ENCODE measurements at regions not wholly inside any gene's neighbourhood (a gene's known extent, or its start where the extent isn't known, plus 50 kb on each side); places are given as distances from the start of the nearest gene placed in this dataset.
"Not testable (repeated sequence)": the region's sequence is repeated elsewhere in the genome, so short reads cannot be mapped to it uniquely, and the experiment has no call there.

DNA sequence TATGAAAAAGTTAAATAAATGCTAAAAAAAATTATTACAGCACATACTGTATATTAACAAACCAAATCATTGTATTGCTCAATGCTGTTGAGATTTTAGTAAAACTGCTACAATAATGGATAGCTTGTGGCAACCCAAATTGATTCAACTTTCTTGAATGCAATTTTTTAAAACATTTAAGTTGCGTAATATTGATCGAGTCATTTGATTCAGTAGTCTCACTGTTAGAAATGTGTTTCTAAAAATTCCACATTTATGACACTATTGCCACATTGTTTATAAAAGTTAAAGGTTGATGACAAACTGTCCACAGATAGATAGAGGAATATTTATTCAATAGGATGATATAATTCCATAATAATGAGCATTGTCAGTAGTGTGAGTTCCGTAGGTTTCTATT lies 640.7 kb upstream of the CRIM1 start:
- Histone ChIP-seq H3K27ac (no peak overlapping the region), H3K4me3 (no peak overlapping the region)

DNA sequence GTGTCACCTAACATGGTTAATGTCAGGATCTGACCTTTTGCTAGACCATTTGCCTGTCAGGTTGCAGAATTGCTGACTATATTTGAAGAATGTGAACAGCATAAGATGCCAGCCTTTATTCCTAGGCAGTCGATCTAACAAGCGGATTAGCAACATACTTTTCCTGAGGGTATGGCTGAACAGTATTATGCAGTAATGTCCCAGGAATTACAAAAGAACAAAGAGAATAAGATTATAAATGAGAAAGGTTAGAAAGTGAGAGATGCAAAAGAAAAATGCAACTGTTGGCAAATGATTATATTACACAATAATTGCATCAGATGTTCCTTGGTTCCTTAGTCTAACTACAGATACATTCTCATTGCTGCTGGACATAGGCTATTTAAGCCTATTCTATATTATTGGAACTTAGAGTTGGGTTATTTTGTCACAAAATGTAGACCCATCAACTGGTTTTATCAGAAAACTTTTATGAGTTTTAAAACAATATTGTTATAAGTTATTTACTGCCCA lies 647.1 kb upstream of the CRIM1 start:
- no peak overlapping the region for H3K27ac ChIP-seq
- H3K4me3 ChIP-seq = no peak overlapping the region

DNA sequence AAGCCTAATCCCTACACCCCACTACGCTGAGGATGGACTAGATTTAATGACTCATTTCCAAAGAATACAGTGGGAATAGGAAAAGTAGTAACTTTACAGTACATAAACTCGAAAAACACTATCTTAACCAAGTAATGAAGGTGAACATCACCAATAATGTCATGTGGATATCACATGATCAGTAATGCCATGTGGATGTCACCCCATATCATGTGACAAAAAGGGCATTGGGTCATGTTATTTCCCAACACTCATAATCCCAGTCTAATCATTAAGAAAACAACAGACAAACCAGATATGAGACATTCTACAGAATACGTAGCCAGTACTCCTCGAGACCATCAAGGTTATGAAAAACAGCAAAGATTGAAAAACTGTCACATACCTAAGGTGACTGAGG lies 667.3 kb upstream of the CRIM1 start:
- no peak overlapping the region for H3K4me3 ChIP-seq
- no peak overlapping the region for H3K27ac ChIP-seq

DNA sequence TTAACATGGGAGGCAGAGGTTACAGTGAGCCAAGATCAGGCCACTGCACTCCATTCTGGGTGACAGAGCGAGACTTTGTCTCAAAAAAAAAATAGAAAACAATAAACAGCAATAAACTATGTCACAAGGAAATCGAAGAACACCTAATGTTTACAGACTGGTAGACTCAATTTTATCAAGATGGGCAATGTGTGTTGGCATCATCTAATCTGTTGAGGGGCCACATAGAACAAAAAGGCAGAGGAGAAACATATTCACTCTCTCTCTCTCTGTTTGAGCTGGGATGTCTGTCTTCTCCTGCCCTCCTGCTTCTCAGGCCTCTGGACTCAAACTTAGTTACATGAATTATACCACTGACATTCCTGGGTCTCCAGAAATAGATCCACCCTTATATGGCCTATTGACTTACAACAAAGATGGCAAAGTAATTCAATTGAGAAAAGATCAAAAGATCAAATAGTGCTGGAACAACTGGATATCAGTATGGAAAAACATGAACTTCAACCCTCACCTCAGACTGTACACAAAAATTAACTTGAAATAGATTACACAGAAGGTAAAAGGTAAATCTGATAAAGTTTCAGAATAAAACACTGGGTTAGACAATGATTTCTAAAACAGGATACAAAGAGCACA lies 703.8 kb upstream of the CRIM1 start:
- Histone ChIP-seq H3K27ac (no peak overlapping the region), H3K4me3 (no peak overlapping the region)

DNA sequence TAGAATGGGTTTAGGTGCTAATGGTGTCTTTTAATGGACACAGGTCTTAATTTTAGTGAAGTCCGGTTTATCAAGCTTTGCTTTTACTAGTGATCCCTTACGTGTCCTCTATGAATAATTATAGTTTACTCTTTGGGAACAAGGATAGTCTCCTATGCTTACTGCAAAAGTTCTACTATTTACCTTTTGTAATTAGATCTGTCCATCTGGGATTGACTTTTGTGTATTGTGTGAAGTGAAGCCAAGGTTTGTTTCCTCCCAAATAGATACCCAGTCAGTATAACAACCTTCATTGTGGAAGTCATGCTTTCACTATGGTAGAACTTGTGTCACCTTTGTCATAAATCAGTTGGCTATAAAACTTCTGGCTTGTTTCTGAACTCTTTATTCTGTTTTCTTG lies 740.9 kb upstream of the CRIM1 start:
- Histone ChIP-seq H3K4me3 (no peak overlapping the region), H3K27ac (no peak overlapping the region)

DNA sequence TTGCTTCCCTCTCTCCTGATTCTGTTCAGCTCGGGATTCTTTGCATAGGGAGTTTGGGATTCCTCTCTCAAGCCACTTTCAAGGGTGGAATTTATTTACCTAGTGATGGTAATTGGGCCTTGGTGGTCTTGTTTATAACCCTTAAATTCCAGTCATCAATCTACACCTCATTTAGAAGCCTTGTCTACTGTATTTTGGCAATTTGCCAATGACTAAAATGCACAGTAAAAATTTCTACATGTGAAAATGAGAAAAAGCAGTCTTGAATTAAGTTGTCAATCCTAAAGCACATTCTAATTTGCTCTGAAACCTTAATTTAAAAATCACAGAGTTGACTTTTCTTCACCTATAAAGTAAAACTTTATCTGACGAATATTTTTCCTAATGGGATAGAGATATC lies 749.2 kb upstream of the CRIM1 start:
- no peak overlapping the region for H3K4me3 ChIP-seq
- no peak overlapping the region for H3K27ac ChIP-seq

DNA sequence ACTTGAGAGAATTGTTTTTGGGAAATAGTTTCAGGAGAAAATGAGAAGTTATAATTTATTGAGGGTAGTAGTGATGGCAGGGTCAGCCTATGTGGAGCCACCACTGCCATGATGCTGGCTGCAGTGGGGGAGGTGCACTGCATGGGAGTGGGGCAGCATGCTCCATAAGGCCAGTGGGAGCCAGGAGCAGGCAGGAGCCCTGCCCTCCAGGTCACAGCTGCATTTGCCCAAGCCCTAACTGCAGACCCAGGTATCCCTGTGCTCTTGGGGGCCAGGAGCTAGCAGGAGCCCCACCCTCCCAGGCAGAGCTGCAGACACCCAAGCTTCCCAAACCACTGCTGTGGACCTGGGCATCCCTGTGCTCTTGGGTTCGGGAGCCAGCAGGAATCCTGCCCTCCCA lies 757.3 kb upstream of the CRIM1 start:
- H3K4me3 ChIP-seq = no peak overlapping the region
- no peak overlapping the region for H3K27ac ChIP-seq

DNA sequence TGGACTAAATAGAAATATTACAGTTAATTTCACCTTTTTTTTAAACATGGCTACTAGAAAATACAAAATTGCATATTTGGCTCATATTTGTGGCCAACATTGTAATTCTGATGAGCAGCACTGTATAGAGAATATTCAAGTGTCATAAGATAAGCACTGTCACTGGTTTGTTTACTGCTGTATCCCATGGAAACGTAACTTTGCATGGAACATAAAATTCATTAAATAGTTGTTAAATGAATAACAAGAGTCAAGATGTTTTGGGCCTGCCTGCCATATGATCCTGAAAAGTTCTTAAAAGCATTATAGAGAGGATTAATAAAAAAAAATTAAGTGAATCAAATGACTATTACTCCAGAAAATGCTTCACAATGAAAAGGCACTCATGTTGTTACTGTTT lies 763.7 kb upstream of the CRIM1 start:
- H3K4me3 ChIP-seq = no peak overlapping the region
- no peak overlapping the region for H3K27ac ChIP-seq

DNA sequence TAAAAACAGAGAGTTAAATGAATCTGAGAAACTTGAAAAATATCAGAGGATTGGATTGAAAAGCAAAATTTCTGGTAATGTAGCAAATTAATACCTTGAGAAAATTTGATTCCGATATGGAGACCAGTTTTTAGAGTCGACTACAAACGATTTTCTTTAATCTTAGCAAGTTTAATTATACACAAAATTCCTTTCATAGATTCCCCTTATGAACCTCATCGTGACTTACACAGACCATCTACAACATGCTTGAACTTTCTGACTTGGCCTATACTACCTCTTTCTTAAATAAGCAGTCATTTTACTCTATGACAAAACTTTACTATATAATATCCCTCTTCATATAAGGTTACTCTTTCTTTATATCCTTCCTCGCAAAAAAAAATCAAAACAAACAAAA lies 769.6 kb upstream of the CRIM1 start:
- no peak overlapping the region for H3K27ac ChIP-seq

DNA sequence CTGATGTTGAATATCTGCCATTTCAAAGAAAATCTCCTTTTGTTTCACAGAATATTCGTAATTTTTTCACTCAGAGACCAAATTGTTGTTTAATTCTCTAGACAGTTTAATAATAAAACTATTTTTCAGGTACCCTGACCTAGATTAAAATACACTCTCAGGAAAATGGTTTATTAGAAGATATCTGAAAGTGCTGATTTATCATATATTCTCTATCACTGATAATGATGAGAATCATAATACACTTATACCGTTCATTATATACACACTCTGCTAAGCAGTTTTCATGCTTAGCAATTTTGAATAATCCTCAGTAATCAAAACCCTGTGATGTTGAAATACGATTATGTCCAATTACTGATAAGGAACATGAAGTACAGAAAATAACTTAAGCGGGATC lies 772.9 kb upstream of the CRIM1 start:
- no peak overlapping the region for H3K4me3 ChIP-seq
- no peak overlapping the region for H3K27ac ChIP-seq

More for the DNA sequence above, 769.6 kb upstream of the CRIM1 start:
- H3K4me3 ChIP-seq = no peak overlapping the region

DNA sequence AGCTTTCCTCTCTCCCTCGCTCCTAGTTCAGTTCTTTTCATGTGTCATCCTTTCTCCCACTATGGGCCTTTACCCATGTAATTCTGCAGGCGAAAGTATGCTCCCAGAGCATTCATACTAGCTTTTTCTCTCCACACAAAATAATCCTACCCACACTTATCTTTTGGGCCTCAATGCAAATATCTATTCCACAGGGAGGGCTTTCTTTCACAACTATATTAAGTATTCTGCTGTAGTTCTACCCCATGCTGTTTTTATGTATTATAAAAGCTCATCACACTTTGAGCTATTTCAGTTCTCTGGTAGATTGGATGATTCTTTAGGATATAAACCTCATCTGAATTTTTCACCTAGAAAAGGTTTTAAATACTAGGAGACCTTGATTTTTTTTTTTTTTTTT lies 774.6 kb upstream of the CRIM1 start:
- H3K27ac ChIP-seq = no peak overlapping the region

DNA sequence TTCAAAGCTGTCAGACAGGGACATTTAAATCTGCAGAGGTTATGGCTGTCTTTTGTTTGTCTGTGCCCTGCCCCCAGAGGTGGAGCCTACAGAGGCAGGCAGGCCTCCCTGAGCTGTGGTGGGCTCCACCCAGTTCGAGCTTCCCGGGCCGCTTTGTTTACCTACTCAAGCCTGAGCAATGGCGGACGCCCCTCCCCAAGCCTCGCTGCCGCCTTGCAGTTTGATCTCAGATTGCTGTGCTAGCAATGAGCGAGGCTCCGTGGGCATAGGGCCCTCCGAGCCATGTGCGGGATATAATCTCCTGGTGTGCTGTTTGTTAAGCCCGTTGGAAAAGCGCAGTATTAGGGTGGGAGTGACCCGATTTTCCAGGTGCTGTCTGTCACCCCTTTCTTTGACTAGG lies 787.0 kb upstream of the CRIM1 start:
- not testable (repeated sequence) for H3K27ac ChIP-seq, H3K4me3 ChIP-seq

More for the DNA sequence above, 774.6 kb upstream of the CRIM1 start:
- no peak overlapping the region for H3K4me3 ChIP-seq

DNA sequence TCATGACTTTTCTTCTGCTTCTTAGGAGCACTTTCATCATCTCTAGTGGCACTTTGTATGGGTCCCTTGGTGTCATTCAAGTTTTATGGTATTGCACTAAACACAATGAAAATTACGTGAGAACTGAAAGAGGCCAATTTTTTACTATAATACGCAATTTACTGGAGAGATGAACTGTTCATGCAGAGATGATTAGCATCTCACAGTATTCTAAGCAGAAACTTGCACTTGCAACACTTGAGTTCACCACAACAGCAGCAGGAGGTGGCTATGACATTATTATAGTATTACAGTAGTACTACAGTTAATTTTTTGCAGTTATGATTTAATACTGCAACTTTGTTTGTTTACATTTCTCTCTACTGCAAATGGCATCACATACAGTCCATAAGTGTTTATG lies 793.1 kb upstream of the CRIM1 start:
- H3K4me3 ChIP-seq = no peak overlapping the region
- H3K27ac ChIP-seq = no peak overlapping the region

DNA sequence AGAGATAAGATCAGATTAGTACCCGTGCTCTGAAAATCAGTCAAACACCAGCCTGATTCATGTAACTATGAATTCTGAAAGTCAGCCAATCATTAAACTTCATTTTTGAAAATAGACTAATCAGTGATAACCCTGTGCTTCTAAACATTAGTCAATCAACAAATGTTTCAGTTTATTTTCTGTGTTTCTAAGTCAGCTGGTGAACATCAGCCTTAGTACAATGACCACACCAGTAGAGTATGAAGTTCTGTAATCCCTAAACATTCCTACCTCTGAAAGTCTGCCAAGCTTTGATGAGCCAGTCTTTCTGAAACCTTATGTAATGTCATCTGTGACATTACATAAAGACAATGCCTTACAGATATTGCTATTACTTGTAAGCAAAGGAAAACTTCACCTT lies 807.4 kb upstream of the CRIM1 start:
- H3K27ac ChIP-seq = no peak overlapping the region
- no peak overlapping the region for H3K4me3 ChIP-seq

DNA sequence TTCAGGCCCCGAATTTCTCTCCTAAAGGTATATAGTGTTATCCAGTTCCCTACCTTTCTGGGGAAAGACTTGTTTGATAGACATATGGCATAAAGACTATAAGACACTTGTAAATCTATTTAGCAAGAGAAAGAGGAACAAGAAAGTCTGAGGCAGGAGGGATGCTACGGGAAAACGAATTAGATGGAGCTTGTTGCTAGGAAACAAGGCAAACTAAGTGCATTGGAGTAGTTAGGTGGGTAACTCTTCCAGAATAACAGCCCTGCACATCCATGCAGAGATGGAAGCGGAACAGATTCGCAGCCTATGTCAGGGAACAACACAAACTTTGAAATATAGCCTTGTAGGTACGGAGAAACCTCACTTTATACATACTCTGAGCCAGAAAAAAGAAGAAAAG lies 810.3 kb upstream of the CRIM1 start:
- Histone ChIP-seq H3K27ac (no peak overlapping the region), H3K4me3 (no peak overlapping the region)

DNA sequence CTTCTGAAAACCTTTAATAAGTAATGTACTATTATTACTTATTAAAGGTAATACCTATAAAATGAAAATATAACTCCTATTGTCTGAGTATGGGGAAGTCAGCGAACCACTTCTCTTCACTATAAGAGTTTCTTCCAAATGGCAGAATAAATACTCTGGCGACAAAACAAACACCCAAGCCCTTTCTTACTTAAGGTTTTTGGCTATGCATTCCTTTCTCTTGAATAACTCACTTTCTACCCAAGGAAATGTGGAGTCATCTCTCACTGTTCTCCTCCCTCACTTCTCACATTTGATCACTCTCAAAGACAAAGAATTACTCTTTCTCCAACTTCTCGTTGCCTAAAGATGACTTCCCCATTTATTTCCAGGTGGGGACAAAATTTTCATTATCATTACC lies 816.8 kb upstream of the CRIM1 start:
- no peak overlapping the region for H3K27ac ChIP-seq

DNA sequence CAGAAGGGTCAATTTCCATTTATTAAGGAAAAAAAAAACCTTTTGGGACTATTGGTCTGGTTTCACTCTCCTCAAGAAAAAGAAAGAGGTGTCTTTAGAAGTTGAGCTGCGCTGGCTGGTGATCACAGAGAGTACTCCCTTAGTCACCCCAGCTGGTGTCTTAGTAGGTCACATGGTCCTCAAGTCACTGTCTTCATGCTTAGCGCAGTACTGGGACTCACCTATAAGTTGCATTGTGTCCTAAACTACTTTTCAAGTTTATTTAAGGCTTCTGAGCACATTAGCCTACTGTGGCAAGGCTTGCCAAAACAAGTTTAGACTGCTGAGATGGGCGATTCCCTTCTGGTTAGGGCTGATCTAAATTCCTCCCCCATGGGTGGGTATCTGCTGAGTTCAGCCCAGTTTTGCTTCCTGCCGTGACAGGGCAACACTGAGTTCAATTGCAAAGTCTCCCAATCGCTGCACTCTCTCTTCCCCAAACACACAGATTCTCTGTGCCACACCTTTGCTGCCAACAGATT lies 824.9 kb upstream of the CRIM1 start:
- Histone ChIP-seq H3K27ac (no peak overlapping the region), H3K4me3 (no peak overlapping the region)

More for the DNA sequence above, 816.8 kb upstream of the CRIM1 start:
- H3K4me3 ChIP-seq = no peak overlapping the region

DNA sequence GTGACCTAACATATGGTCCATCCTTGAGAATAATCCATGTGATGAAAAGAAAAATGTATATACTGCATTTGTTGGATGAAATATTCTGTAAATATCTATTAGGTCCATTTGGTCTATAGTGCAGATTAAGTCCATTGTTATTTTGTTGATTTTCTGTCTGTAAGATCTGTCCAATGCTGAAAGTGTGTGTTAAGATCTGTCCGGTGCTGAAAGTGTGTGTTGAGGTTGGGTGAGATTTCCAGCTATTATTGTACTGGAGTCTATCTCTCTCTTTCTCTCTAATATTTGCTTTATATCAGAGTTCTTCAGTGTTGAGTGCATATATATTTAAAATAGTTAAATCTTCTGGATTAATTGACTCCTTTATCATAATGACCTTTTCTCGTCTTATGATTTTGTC lies 828.8 kb upstream of the CRIM1 start:
- Histone ChIP-seq H3K4me3 (no peak overlapping the region), H3K27ac (no peak overlapping the region)

DNA sequence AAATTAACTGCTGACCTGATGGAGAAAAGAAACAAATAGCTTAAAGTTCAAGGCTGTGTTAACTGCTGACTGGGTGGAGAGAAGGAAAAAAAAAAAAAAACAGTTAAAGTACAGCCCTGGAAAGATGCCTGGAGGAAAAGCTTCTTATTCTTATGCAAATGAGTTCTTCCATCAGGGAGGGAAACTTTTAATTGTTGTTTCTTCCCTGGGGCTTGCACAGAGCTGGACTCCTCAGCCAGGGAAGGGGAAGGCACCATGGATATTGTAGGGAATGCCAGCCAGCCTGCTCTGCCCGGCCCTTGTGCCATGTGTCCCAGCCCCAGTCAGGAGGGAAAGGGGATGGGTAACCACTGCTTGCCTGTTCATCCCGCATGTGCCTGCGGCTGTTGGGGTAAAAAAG lies 833.1 kb upstream of the CRIM1 start:
- Histone ChIP-seq H3K27ac (no peak overlapping the region), H3K4me3 (no peak overlapping the region)

DNA sequence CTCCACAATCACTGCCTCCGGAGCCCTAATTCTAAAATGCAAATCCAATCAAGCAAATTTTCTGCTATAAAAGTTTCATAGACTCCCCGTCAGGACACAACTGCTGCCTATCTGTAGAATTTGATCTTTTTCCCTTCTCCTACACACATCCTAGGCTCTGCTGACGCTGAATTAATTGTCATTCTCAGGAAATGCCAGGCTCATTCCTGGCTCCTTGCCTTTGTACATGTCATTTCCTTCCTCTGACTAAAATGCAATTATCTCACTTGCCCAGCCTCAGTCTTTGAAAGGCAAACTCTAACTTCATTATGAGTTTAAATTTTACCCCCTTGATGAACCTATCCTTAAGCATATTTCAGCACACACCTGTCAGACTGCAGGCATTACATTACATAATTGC lies 844.9 kb upstream of the CRIM1 start:
- H3K27ac ChIP-seq = no peak overlapping the region

DNA sequence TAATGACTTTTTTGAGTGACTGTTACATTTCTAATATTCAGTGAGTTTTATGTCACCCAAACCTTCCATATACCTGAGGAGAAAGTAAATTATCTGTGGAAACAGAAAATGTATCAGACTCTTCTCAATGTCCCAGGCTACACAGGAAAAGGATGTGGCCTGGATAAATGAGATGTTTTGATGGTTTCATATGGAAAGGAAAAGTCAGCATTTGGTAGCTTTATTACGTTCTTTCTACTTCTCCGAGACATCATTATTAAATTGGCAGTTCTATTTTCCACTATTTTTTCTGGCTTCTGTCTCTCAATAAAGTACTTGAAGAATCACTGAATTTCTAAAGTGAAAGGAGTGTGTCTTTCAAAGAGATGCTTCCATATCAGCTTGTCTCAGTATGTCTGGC lies 847.0 kb upstream of the CRIM1 start:
- Histone ChIP-seq H3K4me3 (no peak overlapping the region), H3K27ac (no peak overlapping the region)

More for the DNA sequence above, 844.9 kb upstream of the CRIM1 start:
- H3K4me3 ChIP-seq = no peak overlapping the region

DNA sequence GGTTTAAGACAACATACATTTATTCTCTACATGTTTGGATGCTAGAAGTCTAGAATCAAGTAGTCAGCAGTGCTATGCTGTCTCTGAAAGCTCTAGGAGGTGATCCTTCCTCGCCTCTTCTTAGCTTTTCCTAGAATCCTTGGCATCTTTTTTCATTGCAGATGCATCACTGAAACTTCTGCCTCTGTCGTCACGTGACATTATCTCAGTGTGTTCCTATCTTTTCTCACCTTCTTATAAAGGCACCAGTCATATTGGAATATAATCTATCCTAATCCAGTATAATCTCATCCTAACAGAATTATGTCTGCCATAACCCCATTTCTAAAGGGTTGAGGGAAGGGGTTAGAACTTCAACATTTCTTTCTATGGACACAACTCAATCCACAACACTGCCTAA lies 851.2 kb upstream of the CRIM1 start:
- Histone ChIP-seq H3K4me3 (no peak overlapping the region), H3K27ac (no peak overlapping the region)

Measured in skin epidermis (tissue), 12 donors.